CD4-positive, alpha-beta T cell treated with Interleukin-6 at 100 ng/mL for 8 hours (primary cell): ENCODE measurements at regions not wholly inside any gene's neighbourhood (a gene's known extent, or its start where the extent isn't known, plus 50 kb on each side); places are given as distances from the start of the nearest gene placed in this dataset.
"Not testable (repeated sequence)": the region's sequence is repeated elsewhere in the genome, so short reads cannot be mapped to it uniquely, and the experiment has no call there.

Experiments
- DNase-seq: peaks from one replicate; pipeline ENCODE4 v3.0.0-alpha.2; 2020; ENCODE audit warnings: mixed read lengths, low spot score

DNA sequence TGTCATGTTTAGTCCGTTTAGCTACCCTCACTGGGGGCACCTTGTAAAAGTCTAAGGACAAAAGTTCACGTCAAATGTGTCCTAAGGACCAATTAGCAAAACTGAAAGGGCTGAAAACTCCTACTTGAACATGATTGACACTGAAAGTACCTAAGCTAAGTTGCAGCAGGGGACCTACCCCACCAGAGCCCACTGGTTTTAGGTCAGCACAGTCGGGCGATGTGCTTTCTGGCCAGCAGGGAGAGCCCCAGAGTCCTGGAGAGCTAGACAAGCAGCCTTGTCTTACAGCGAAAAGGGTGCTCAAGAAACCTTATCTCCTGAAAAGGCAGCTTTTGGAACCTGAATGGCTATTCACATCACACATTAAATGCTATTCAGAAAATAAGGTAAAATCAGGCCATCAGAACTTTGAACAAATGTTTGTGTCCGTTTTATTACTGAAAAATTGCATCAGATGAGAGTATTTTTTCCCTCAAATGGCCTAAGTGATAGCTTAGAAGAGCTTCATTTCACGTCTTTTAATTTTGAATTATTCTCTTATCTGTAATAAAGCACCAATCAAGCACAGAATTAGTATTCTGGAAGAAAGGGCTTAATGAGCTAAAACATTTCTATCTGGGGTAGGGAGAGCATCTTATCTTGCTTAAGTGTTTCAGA, 52.2 kb upstream of the MKI67 start:
- DNase-seq: peak; percentile 35

DNA sequence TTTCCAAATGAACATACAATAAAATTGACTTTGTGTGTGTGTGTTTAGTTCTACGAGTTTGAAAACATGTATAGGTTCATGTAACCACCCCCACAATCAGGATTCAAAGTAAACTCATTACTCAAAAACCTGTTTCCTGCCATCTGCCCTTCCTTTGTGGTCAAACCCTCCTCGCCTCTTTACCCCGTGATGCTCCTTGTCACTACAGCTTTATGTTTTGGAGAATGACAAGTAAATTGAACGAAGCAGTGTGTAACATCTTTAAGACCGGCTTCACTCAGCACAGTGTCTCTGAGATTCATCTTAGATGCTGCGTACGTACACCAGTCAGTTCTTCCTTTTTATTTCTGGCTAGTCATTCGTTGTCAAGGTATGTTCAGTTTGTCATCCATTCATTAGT, 54.6 kb upstream of the MKI67 start:
- DNase-seq: peak; percentile 67

DNA sequence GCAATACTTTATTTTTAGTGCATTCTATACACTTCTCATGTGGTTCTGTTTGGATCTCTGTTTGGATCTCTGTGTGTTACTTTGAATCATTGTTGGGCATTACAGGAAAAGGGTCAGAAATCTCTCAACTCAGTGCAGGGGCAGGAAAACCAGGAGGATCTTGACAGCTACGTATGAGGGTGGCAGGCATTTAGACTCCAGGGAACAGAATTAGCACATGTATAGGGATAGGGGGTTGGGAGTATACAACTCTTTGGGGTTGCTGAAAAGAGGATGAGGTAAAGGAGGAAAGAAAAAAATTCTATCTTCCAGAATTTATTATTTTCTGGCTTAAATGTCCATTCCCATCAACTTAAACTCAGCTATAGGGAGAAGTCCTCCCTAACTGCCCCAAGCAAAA, 59.4 kb upstream of the MKI67 start:
- DNase-seq: no peak

DNA sequence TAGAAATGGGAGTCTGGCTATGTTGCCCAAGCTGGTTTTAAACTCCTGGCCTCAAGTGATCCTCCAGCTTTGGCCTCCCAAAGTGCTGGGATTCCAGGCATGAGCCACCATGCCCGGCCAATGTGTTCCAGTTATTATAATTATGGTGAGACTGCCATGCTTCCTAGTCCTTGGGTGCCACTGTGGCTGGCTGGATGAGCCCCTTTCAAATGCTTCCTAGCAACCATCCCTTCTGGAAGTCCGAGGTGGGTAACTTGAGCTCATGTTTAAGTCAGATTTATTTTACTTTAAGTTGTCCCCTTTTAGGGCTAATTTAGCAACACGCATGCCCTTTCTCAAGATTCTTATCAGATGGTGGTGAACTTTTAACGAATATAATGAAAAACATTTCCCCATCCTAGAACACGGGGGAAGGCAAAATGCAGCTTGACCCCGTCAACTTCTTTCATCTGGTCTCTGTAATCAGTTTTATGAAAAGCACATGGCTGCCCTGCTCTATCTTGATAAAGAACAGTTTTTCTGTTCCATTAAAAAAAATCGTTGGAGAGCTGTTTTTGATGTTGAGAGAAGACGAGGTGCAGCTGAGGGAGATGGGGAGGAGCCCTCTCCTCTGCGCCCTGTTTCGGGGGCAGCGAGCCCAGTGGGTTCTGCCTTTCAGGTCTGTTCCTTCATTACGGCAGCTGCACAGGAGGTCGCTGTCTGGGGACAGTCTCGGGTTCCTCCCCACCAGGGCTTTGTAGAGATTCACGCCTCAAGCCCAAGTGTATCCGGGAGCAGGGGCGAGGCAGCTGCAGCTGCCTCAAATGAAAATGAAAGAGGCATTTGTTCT, 61.0 kb upstream of the MKI67 start:
- peak; percentile 46 for DNase-seq

DNA sequence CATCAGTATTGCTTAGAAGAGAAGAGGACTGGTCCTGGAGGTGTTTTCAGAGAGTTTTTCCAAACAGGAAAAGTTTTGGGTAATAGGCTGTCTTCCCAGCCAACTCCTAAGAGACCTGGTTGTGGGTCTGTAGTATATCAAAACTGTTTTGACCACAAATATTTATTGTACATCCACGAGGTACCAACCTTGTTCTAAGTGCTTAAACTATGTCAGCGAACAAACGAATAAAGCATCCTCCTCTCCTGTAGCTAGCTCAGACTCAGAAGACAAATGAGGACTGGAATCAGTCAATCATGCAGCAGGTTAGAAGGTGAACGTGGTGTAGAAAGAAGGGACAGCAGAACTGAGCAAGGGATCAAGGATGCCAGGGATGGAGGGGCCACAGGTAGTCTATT, 61.6 kb upstream of the MKI67 start:
- no peak for DNase-seq

DNA sequence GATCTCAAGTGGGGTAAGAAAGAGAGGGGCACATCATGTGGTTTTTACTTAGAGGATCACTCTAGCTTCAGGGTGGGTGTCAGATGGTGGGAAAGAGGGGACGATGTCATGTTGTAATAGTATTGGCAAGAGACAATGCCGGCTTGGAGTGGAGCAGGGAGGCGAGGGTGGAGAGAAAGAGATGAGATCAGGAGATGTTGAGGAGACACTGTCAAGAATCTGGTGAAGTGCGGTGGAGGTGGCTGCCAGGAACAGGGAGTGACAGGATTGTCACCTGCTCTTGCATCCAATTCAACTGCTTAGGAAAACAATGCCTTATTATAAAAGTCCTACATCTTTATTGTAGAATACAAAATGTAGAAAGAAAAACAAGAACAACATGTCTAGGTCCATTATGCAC, 63.0 kb upstream of the MKI67 start:
- DNase-seq: no peak

DNA sequence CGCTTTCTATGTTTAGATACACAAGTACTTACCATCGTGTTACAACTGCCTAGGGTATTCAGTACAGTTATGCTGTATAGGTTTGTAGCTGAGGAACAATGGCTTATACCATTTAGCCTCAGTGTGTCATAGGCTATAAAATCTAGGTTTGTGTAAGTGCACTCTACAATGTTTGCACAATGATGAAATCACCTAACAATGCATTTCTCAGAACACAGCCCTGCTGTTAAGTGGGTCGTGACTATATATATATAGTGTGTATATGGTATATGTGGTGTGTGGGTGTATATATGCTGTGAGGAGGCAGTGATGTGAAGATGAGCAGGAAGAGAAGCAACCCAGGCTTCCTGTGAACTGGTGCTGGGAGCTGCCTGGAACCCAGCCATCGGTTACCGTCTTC, 65.6 kb upstream of the MKI67 start:
- DNase-seq: no peak

DNA sequence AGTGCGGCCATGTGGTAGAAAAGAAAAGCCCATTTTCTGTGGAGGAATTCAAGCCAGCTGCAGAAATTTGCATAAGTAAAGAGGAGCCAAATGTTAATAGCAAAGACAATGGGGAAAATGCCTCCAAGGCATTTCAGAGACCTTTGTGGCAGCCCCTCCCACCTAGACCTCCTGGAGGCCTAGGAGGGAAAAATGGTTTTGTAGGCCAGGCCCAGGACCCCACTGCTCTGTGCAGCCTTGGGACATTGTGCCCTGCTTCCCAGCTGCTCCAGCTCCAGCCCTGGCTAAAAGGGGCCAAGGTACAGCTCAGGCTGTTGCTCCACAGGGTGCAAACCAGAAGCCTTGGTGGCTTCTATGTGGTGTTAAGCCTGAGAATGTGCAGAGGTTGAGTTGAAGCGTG, 75.6 kb upstream of the MKI67 start:
- DNase-seq: not testable (repeated sequence)

DNA sequence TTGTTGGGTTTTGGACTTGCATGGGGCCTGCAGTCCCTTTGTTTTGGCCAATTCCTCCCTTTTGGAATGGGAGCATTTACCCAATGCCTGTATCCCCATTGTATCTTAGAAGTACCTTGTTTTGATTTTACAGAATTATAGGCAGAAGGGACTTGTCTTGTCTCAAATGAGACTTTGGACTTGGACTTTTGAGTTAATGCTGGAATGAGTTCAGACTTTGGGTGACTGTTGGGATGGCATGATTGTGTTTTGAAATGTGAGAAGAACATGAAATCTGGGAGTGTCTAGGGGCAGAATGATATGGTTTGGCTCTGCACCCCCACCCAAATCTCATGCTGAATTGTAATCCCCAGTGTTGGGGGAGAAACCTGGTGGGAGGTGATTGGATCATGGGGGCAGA, 76.8 kb upstream of the MKI67 start:
- no peak for DNase-seq

DNA sequence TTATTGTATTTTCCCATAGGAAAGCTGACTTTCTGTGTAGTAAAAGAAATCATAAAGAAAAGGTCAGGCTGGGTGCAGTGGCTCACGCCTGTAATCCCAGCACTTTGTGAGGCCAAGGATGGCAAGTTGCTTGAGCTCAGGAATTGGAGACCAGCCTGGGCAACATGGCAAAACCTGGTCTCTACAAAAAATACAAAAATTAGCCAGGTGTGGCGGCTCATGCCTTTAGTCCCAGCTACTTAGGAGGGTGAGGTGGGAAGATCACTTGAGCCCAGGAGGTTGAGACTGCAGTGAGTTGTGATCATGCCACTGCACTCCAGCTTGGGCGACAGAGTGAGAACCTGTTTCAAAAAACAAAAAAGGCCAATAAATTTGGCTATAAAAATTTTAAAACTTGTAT, 79.4 kb upstream of the MKI67 start:
- not testable (repeated sequence) for DNase-seq

DNA sequence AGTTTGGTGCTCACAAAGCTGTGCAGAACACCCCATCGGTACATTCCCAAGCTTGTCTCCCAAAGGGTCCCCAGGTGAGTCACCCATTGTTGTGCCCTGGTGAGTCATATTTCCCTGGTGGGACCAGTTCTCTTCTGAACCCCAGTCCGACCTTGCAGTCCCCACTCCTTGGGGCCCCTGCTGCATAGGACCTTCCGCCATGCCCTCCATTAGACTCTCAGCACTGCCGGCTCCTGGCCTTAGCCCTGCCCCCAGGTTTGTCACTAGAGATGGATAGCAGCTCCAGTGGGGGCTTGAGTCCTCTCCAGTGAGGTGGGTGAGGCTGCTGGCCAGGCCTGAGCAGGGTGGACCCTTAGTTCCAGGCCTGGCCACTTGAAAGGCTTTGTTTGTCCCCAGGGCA, 80.5 kb upstream of the MKI67 start:
- DNase-seq: no peak

DNA sequence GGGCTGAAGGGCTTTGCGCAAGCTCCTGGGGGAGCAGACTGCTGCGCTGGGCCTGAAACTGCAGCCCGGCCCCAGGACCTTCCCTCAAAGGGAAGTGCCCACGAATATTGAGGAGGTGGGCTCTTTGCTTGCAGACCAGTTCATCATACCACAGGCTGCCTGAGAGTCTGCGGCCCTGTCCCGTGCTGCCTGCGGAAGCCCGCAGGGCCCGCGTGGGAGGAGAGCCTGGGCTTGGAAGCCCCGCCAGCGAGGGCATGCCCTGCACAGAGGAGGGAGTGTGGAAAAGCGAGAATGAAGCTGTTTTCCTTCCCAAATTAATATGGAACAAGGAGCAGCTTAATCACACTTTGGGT, 83.6 kb upstream of the MKI67 start:
- DNase-seq: no peak

DNA sequence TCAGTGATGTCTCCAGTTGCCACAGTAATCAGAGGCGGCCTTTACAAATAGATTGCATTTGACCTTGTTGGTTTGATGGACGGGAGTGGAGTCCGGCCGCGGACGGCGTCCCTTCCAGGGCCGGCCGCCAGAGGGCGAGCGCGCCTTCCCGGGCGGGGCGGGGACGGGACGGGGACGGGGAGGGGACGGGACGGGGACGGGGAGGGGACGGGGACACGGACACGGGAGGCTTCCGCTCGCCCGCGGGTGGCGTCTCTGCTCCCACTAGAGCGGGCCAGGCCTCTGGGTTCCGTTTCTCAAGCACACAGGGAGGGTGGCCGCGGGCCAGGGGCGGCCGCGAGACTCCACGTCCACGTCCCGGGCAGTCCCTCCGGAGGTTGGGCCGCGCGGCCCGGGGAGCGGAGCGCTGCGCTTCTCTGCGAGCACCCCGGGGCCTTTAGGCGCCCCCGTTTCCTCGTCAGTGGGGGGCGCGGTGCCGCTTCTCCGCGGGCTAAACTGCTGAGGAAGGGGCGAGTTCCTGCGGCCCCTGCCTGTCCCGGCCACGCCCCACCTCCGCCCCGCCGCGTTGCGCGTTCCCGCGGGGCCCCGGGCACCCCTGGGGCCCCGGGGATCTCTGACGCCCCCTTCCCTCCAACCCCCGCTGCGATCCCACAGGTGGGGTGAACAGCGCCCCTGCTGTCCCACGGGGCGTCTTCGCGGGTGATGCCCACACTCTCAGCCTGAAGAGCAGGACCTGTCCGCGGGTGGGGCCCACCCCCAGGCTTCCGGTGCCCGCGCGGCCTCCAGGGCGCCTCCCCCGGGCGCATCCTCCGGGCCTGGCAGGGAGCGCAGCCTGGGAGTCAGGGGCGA, 84.2 kb upstream of the MKI67 start:
- peak; percentile 79 for DNase-seq

DNA sequence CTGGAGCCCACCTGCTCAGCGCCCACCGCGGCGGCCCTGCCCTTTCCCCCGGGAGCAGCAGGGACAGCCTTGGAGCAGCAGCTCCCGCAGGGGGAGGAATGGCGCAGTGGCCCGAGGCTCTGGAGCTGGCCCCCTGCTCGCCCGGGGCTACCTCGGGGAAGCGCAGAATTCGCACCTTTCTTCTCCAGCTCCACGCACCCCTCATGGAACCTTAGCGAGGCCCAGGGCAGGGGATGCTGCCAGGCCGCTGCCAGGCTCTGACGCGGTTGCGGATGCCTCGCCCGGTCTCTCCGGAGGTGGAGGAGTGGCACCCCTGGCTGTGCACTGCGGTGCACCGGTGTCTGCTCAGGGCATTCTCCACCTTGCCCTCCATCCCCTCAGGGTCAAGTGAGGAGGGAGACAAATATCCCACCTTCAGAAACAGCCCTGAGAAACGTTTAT, 84.9 kb upstream of the MKI67 start:
- no peak for DNase-seq

DNA sequence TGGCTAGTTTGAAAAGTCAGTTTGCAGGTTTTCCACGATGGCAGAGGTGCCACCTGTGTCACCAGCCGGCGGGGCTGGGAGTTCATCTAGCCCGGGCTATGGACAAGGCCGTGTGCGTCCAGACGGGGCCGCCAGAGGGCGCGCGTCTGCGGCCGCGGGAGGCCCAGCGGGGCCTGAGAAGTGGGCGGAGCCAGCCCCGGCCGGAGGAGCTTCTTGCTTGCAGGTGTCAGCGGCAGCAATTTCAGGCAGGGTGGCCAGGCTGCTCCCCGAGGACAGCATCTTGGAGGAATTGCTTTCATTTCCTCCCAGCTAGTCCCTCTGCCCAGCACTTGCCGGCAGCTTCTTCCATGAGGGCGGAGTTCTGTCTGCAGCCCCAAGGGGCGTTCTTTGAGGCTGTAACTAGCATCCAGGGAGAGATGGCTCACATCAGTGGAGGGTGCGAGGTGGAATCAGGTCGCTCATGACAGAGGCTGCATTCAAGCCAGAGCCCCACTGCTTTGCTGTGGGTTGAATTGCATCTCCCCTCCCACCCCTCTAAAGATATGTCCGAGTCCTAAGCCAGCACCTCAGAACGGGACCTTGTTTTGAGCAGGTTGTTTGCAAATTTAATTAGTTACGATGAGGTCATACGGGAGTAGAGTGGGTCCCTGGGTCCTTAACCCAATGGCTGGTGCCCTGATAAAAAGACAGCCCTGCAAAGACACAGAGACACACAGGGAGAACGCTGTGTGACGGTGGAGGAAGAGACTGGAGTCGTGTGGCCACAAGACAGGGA, 85.9 kb upstream of the MKI67 start:
- peak; percentile 84 for DNase-seq

DNA sequence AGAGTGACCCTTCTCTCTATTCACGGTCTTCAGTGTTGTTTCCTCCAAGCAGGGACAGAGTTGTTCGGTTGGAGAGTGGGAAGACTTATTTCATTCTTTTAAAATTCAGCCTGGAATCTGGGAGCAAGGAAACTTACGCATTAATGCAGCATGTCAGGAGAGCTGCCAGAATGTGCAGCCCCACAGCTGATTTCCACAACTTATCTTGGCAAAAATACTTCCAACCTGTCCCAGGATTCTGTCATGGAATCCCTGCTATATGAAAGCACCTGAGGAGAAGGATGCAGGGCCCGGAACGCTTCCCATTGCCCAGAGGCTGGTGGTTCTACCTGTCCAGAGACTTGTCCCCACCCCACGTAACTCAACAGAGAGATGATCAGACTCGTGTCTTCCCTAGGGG, 86.9 kb upstream of the MKI67 start:
- DNase-seq: no peak

DNA sequence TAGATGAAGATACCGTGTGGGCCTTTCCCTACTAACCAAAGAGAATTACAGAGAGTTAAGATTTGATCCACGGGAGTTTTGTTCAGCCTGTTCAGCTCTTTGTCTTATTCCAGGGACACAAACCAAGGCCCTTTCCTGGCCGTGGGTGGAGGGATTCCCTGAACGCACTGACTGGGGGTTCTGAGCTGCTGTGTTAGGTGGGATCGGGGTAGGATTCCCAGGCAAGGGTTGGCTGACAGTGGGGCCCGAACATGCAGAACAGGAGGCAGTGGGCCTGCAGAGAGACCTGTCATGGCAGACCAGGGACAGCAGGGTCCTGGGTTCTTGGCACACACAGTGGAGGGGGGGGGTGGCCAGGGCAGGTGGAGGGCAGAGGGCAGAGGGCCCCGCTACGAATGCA, 89.5 kb upstream of the MKI67 start:
- DNase-seq: no peak

DNA sequence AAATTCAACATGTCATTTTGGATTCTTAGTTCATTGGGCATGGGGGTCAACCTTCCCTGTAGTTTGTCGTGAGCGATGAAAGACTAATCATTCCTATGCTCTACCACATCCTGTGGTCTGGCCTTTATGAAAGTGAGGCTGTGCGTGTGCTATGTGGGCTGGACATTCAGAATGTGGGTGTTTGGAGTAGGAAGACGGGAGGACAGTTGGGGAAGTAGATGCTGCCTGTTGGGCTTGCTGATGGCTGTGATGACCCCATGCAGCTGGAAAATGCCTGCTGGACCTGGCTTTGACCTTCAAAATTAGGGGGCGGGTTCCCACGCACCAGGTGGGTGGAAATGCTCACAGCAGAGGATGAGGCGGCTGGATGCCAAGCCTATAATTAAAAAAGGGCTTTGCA, 90.9 kb upstream of the MKI67 start:
- no peak for DNase-seq

DNA sequence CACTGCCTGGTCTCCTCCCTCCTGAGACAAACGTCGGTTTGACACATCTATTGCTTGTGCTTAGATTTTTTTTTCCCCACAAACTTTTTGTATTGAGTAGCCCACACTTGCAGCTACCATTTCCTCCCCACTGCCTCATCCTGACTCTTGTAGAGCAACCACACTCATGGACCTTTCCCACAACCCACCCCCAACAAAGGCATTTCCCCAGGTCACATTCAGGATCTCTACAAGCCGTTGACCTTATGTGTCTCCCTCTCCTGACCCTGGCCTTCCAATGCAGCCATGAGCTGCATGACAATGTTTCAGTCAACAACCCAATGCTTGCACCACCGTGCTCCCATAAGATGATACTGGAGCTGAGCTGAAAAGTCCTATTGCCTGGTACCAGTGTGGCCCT, 91.9 kb upstream of the MKI67 start:
- DNase-seq: no peak

DNA sequence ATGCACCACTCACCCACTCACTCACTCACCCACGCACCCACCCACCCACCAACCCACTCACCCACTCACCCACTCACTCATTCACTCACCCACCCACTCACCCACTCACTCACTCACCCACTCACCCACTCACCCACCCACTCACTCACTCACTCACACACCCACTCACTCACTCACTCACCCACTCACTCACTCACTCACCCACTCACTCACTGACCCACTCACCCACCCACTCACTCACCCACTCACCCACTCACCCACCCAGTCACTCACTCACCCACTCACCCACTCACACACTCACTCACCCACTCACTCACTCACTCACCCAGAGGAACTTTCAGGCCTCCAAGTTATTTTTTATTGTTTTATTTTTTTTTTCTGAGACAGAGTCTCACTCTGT, 93.1 kb upstream of the MKI67 start:
- DNase-seq: no peak

DNA sequence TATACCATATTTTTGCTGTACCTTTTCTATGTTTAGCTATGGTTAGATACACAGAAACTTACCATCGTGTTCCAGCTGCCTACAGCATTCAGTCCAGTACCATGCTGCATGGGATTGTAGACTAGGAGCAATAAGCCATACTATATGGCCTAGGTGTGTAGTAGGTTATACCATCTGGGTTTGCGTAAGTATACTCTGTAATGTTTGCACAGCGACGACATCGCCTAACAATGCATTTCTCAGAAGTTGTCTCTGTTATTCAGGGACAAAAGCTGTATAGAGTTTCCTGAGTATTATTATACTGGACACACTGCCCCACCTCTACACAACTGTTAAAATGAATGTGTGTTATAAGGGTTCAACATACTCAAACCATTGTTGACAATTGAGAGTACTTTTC, 93.8 kb upstream of the MKI67 start:
- DNase-seq: no peak

DNA sequence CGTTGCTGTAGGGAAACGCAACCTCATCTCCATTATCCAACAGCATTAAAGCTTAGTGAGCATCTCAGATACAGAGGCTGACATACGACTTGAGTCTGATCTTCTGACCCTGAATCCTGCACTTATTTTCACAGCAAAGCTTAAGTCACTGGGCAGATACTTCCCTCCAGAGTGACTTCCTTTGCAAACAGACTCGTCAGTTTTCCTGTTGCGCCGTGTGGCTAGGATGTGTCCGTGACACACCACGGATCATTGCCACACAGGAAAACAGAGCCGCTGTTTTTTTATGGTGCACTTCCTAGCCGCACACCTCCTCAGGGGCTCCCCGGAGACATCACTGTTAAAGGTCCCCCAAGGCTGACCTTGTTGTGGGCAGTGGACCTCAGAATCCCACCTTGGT, 94.9 kb upstream of the MKI67 start:
- no peak for DNase-seq
